Astrocyte (in vitro differentiated cells and primary cell): ENCODE measurements at regions not wholly inside any gene's neighbourhood (a gene's known extent, or its start where the extent isn't known, plus 50 kb on each side); places are given as distances from the start of the nearest gene placed in this dataset.

Experiments
- CTCF ChIP-seq: IDR thresholded peaks from 2 replicates; pipeline ENCODE4 v1.5.1; 2011; ENCODE audit warnings: low read depth, mild to moderate bottlenecking, inconsistent platforms, low read length, moderate library complexity; ENCODE audit not compliant: insufficient read depth
- EZH2 ChIP-seq: IDR thresholded peaks from 2 replicates; pipeline ENCODE4 v1.6.1; 2012; ENCODE audit warnings: mild to moderate bottlenecking, low read length, inconsistent platforms; ENCODE audit not compliant: insufficient read depth

GRCh38 chr17:77089124-77089490 is 51.7 kb upstream of the SEC14L1 start:
- TF ChIP-seq CTCF (no peak), EZH2 (no peak)
